ENCODE measurements at regions not wholly inside any gene's neighbourhood (a gene's known extent, or its start where the extent isn't known, plus 50 kb on each side); places are given as distances from the start of the nearest gene placed in this dataset.

DNA sequence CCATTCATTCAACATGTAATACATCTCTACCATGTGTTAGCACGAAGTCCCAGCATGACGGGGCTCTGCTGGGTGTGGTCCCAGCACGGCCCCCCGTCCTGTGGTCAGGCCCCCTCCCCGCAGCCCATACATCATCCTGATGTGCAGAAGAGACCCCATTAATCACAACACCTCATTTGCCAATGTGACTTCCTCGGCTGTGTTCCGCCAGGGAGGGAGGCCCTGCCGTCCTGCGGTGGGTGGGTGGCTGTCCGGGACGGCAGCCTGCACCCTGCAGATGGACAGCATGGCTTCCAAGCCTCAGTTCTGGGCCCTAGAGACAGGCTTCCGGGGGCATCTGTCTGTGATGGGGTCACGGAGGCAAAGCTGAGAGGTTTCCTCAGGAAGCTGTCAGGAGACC, 254.0 kb downstream of the CYP26B1 start:
- intact Hi-C loops (cut with micrococcal nuclease) = no loop called here

DNA sequence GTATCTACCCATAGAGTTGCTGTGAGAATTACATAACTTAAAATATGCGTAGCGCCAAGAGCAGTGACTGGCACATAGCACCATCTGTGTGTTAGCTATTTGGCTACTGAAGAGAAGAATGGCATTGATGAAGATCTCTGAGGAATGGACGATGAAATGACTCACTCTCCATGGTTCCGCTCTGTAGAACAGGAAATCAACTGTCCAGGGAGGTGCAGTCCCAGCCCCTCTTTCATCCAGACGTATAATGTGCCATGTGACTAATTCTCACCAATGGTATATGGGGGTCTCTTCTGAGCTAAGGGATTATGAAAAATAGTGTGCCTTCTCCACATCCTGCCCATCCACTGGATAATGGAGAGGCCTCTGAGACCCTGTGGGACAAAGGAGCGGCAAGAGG, 254.8 kb downstream of the CYP26B1 start:
- intact Hi-C loops (cut with micrococcal nuclease) = no loop called here

DNA sequence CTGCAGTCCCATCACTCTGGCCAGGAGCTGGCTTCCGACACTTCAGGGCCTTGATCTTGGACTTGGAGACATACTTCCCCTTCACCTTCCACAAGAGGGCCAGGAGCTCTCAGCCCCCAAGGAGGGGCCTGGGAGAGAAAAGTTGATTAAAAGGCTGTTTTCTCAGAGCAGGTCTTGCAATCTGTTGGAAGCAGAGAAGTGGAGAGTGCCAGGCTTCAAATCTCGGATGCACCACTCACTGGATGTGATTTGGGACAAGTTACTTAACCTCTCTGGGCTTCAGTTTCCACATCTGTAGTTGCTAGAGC, 255.3 kb downstream of the CYP26B1 start:
- intact Hi-C loops (cut with micrococcal nuclease) = no loop called here

- intact Hi-C loops (cut with micrococcal nuclease) = no loop called here
These were observed 255.8 kb downstream of the CYP26B1 start for GRCh38 chr2:71891719-71892422.

DNA sequence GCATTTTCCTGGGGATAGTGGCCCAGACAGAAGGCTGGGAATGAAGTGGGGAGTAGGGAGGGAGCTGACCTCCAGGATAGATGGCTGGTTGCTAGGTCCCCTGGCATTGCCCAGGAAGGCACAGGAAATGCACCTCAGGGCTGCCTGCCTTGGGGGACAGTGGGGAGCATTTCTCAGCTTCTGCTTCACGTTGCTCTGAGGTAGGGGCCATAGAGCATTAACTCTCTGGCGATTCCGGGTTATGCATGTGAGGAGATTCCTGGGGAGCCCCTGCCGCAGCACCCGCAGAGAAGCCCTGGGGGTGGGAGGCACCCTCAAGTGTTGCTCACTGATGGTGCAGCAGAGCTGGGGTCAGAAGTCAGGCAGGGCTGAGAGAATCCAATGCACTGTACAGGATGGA, 256.5 kb downstream of the CYP26B1 start:
- intact Hi-C loops (cut with micrococcal nuclease) = no loop called here

DNA sequence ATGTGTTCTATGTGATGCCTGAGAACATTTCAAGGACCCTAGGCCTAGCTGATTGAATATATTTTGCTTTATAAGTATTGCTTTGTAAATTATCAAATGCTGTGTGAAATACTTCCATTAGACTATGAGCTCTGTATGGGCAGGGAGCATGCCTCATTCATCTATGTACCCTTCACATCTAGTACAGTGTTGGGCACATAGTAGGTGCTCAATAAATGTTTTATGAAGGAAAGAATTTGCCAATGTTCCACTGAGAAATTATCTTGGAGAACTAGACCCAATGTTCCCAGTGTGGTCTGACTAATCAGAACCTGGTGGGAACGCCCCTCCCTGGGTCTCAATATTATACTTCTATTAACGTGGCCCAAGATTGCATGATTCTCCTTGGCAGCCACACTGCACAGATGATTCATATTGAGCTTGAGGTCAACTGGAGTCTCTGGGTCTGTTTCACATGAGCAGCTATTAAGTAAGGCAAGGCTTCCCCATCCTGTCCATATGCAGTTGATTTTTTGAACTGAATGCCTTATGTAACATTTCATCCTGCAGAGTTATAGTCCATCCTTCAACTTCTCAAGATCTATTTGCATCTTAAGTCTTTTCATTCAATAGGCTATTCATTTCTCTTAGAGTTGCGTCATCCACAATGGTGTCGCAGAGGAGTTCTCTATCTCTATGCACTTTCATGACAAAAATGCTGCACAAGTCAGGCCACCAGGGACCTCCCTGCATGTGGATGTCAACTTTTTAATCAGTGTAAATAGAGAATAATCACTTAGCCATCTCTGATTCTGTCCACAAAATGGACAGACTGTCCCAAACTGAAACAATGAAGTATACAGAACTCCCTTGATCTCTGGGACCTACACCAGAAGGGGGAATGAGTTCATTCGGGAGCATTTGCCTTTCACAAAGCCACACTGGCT, 257.6 kb downstream of the CYP26B1 start:
- intact Hi-C loops (cut with micrococcal nuclease) = no loop called here

DNA sequence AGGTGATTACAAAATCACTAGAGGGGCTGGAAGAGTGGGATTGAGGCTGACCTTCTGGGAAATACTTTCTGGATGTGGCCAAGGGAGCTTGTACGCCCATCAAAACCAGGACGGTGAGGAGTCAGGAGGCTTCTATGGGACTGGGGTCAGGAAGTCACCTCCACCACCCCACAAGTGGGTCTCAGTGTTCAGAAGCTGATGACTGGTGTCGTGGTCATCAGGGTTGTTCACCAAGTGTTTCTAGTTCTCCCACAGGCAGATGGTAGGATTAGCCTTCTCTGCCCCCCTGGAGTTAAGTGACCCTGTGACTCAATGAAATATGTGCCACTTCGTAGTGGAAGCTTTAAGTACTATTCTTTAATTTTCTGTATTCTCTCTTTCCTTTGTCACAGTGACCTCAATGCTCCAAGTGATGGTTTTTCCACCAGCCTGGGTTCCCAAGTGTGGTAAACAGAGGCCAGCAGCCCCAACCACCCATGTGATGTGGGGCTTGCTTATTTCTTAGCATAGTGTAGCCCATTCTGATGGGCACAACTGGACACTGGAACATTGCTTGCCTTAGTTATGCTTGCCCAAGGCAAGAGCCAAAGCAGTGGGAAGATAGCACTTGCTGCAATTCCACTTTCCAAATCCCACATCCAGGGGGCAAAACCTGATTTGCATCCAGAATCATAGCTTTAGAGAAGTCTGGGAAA, 258.8 kb downstream of the CYP26B1 start:
- intact Hi-C loops (cut with micrococcal nuclease) = no loop called here

DNA sequence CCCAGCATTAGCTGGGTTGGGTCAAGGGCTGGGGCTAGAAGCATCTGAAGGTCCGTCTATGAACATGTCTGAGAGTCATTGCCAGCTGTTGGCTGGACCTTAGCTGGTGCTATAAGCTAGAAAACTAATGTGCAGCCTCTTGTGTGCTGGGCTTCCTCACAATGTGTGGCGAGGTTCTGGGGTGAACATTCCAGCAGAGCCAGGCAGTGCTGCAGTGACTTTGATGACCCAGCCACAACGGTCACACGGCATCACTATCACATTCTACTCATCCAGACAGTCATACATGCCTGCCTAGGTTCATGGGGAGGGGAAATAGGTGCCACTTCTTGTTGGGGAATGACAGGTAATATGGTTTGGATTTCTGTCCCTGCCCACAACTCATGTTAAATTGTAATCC, 260.5 kb downstream of the CYP26B1 start:
- intact Hi-C loops (cut with micrococcal nuclease) = no loop called here

- intact Hi-C loops (cut with micrococcal nuclease) = no loop called here
These were observed 261.4 kb downstream of the CYP26B1 start for GRCh38 chr2:71886241-71886640.

GRCh38 chr2:71884303-71885042, 263.2 kb downstream of the CYP26B1 start:
- intact Hi-C loops (cut with micrococcal nuclease) = no loop called here

DNA sequence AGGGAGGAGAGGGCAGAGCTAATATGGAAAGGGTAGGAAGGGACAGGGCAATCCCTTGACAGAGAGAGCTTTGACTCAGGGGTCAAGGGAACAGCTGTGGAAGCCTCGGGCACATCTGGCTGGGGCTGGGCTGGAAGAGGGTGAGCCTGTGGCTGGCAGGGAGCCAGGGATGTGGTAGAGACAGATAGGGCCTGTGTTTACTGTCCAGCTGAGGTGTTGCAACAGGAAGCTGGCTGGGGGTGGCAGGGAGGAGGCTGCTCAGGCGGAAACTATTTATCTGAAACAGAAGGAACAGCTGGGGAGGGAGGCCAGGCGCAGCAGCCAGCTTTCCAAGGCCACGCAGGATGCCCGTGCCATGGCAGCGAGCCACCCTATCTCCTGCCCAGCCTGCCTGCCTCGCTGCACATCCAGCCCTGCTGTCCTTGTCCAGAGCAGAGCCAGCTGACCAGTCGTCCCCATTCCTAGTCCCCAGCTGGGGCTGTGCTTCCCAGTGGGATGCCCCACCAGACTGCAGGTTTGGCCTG, 264.7 kb downstream of the CYP26B1 start:
- intact Hi-C loops (cut with micrococcal nuclease) = no loop called here

- intact Hi-C loops (cut with micrococcal nuclease) = no loop called here
These were observed 265.3 kb downstream of the CYP26B1 start for GRCh38 chr2:71882236-71882946.

DNA sequence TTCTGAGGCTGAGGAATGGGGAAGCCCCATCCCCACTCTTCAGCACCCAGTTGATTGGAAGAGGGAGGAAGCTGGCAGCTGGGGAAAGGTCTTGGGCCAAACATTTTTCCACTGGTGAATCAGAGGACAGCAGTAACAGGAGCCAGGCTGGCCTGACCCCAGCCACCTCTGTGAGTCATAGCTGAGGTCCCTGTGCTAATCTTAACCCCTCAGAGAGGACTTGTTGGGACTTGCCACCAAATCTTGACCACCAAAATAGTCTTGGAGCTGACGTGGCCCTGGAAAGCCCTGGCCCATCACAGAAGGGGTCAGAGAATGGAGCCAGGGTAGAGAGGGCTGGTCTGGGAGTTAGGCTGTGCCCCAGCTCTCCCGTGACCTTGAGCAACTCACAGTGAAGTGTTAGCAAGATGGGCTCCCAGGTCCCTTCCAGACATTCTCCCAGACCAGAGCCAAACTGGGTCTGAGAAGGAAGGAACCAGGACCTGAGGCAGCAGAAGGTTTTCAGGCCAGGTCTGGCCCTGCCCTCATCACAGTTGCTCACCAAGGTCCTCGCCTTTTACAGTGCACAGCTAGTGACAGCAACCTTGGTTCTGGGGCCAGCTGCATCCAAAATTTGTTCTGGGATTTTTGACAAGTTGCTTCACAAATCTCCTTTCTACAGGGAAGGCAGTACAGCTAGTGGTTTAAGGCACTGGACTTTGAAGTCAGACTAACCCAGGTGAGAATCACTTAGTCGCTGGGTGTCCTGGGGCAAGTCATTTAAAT, 266.6 kb downstream of the CYP26B1 start:
- intact Hi-C loops (cut with micrococcal nuclease) = no loop called here

GRCh38 chr2:71880287-71880686, 267.4 kb downstream of the CYP26B1 start:
- intact Hi-C loops (cut with micrococcal nuclease) = no loop called here

- intact Hi-C loops (cut with micrococcal nuclease) = no loop called here
These were observed 268.0 kb downstream of the CYP26B1 start for GRCh38 chr2:71879509-71880184.

DNA sequence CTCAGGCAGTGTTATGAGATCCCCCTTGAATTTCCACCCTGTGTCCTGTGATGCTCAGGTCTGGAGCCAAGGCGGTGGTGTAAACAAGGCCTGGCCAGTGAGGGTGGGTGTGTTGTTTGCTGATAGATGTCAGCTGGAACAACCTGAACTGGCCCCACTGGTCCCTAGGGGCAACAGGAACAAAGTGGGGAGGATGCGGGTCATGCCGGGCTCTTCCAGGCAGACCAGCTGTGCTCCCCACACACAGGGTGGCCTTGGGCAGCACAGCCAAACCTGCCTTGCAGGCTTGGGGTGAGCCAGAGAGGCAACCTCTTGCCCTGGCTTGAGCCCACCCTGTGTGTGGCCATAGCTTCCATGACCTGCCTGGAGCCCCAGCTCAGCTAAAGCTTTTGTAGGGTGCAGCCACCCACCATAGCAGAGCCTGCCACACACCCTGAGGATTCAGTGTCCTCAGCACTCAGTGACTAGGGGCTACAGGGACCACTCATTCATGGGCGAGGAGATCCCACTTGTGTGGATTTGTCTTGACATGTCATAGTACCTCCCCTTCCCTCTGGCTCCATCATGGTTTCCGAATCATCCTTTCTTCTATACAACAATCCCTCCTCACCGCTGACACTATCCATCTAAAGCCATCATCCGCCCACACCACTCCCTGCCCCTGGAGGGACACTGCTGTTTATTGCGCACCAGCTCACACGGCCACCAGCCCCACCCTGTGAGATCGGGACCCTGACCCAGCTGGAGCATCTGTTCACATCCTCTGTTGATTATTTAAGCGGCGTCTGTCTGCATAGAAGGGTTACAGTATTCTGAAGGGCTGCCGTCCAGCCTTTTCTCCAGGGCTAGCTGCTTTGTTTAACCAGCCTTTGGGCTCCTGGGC, 268.8 kb downstream of the CYP26B1 start:
- intact Hi-C loops (cut with micrococcal nuclease) = no loop called here

- intact Hi-C loops (cut with micrococcal nuclease) = no loop called here
These were observed 270.0 kb downstream of the CYP26B1 start for GRCh38 chr2:71877636-71878035.
